Heart right ventricle (tissue), 16 donors: ENCODE measurements at regions not wholly inside any gene's neighbourhood (a gene's known extent, or its start where the extent isn't known, plus 50 kb on each side); places are given as distances from the start of the nearest gene placed in this dataset.
A peak's percentile ranks its signal among the peaks of the same experiment; 100 is the strongest.
"Not testable (repeated sequence)": the region's sequence is repeated elsewhere in the genome, so short reads cannot be mapped to it uniquely, and the experiment has no call there.

Source experiments
- ATAC-seq, 8 donors: fragments of 200-7000 bp; cut with Tn5 transposase; one replicate each; pipeline ENCODE4 v1.9.1; 2020; ENCODE audit warnings: mild to moderate bottlenecking in 8 of 8, moderate library complexity in 8 of 8, moderate number of reproducible peaks in 1 of 8
- DNase-seq, 2 donors: peaks; one replicate each; pipeline ENCODE4 v3.0.0-alpha.2; 2020
- H3K27ac ChIP-seq, 10 donors: fragments of 200-600 bp; sonication (generic) in 2 of 10; one replicate each; pipeline versions ENCODE4 v1.5.0 to v1.8.0; 2020 to 2022; ENCODE audit warnings: mild to moderate bottlenecking in 3 of 10
- H3K27me3 ChIP-seq, 7 donors: fragments of 200-600 bp; one replicate each; pipeline ENCODE4 v1.8.0; 2021 to 2022; ENCODE audit warnings: mild to moderate bottlenecking in 2 of 7
- H3K36me3 ChIP-seq, 9 donors: fragments of 200-600 bp; sonication (generic) in 1 of 9; one replicate each; pipeline versions ENCODE4 v1.5.0 to v1.8.0; 2020 to 2022; ENCODE audit warnings: mild to moderate bottlenecking in 2 of 9
- H3K4me1 ChIP-seq, 9 donors: fragments of 200-600 bp; sonication (generic) in 1 of 9; one replicate each; pipeline versions ENCODE4 v1.5.0 to v1.8.0; 2020 to 2022; ENCODE audit warnings: mild to moderate bottlenecking in 4 of 9
- H3K4me3 ChIP-seq, 10 donors: fragments of 200-600 bp; sonication (generic) in 2 of 10; one replicate each; pipeline versions ENCODE4 v1.5.0 to v1.8.0; 2020 to 2022; ENCODE audit warnings: mild to moderate bottlenecking in 7 of 10, moderate library complexity in 2 of 10
- H3K9me3 ChIP-seq, 11 donors: fragments of 200-600 bp in 10 of 11; sonication (generic) in 2 of 11; one replicate each; pipeline versions ENCODE4 v1.5.0 to v1.8.0; 2013 to 2022; ENCODE audit warnings: mild to moderate bottlenecking in 2 of 11, control low read depth in 1 of 11, moderate library complexity in 1 of 11
- WGBS, 2 donors: extraction: QIAGEN DNeasy Blood & Tissue Kit; methylation state at CpG; one replicate each; pipeline ENCODE4 v1.1.7; 2013; ENCODE audit warnings: inconsistent platforms in 1 of 2; 5-methylcytosine and 5-hydroxymethylcytosine counted together
- intact Hi-C, 10 donors: fragments of 100-400 bp; cut with DNase I; formaldehyde crosslinking; loops; one replicate each; pipeline versions ENCODE4 v1.11.1 to v1.14.2; 2022
- TF ChIP-seq, protein P1 (sequence below), 9 donors: fragments of 200-600 bp; sonication (generic) in 2 of 9; IDR thresholded peaks; one replicate each; pipeline versions ENCODE4 v1.5.0 to v1.8.0; 2021 to 2022; ENCODE audit warnings: antibody characterized with exemption in 9 of 9, mild to moderate bottlenecking in 5 of 9, moderate library complexity in 1 of 9
- donor health status: Arrhythmogenic right ventricular cardiomyopathy.
- donor health status: ischemic (EF 13 %, LVEDD 7.1; RV severe dilation, severe dysfunction).
- donor health status: healthy with polysubstance abuse.
- donor health status: DM: no; HTN: yes; CAD: no.
- donor health status: DM: no; HTN: no; CAD: no.
- donor health status: ischemic (EF 25% LVEDD 6.9; RV normal size, moderate dysfunction).
- donor health status: ischemic (EF 25% LVEDD 5.7; RV mildly dilated, moderate dysfunction).
- donor health status: healthy.
- donor health status: DM: yes; HTN: yes; CAD: no.
- donor health status: Ischemic cardiomyopathy.
- donor health status: ischemic (EF 35%, LVEDD 5.7; RV mildly dilated, moderate dysfunction).
- donor health status: nonischemic (EF 11% LVEDD 7.7; RV severe dilation, severe dysfunction).
- donor health status: DM: yes; HTN: yes; CAD: no.
- donor health status: PGD.
- donor health status: ischemic (EF 29% LVEDD 5.4; RV normal size, mild dysfunction).
- donor health status: nonischemic (EF 23%, LVEDD 6.1; RV moderate dilation, normal function).

- Histone ChIP-seq H3K4me3 (no peak overlapping the region), H3K9me3 (peaks cover 0 to 13% (median 0%) of the 10 kb centered on the region in 11 donors), H3K4me1 (peaks cover 0 to 20% (median 0%) of the 10 kb centered on the region in 9 donors), H3K27ac (no peak overlapping the region), H3K36me3 (no peaks in the 10 kb centered on the region), H3K27me3 (no peaks in the 10 kb centered on the region)
- TF ChIP-seq, protein P1, sequence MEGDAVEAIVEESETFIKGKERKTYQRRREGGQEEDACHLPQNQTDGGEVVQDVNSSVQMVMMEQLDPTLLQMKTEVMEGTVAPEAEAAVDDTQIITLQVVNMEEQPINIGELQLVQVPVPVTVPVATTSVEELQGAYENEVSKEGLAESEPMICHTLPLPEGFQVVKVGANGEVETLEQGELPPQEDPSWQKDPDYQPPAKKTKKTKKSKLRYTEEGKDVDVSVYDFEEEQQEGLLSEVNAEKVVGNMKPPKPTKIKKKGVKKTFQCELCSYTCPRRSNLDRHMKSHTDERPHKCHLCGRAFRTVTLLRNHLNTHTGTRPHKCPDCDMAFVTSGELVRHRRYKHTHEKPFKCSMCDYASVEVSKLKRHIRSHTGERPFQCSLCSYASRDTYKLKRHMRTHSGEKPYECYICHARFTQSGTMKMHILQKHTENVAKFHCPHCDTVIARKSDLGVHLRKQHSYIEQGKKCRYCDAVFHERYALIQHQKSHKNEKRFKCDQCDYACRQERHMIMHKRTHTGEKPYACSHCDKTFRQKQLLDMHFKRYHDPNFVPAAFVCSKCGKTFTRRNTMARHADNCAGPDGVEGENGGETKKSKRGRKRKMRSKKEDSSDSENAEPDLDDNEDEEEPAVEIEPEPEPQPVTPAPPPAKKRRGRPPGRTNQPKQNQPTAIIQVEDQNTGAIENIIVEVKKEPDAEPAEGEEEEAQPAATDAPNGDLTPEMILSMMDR (IDR thresholded peaks at IDR 0.05) = no peak
- ATAC-seq = no peak
- WGBS, 2 donors = 91 to 93% methylated on average over 8 of the region's 8 CpGs
- intact Hi-C loops = loop anchor here in 1 of 10 donors (10.0 kb wide), 1 partner anchor 110 kb away; the partner anchor contains the start of gene RHOU
- no peak for DNase-seq
These were observed 109.8 kb downstream of the RHOU start for GRCh38 chr1:228845101-228845500.

- intact Hi-C loops = loop anchor here in 1 of 10 donors (10.0 kb wide), 1 partner anchor 112 kb away; the partner anchor contains the start of gene RHOU
- ATAC-seq (no peak), DNase-seq (no peak)
- Histone ChIP-seq H3K27ac (no peak overlapping the region), H3K27me3 (no peaks in the 10 kb centered on the region), H3K36me3 (no peaks in the 10 kb centered on the region), H3K4me3 (no peak overlapping the region), H3K4me1 (peaks cover 0 to 29% (median 0%) of the 10 kb centered on the region in 9 donors), H3K9me3 (peaks cover 0 to 13% (median 0%) of the 10 kb centered on the region in 11 donors)
- WGBS, 2 donors = 98 to 100% methylated on average over 1 of the region's 1 CpG
- TF ChIP-seq, protein P1 (IDR thresholded peaks at IDR 0.05) = no peak
These were observed 111.7 kb downstream of the RHOU start for GRCh38 chr1:228846952-228847351.

- H3K4me3 ChIP-seq, H3K27ac ChIP-seq, H3K36me3 ChIP-seq, ATAC-seq, DNase-seq, H3K27me3 ChIP-seq: not testable (repeated sequence)
- peaks cover 0 to 12% (median 0%) of the 10 kb centered on the region in 11 donors for H3K9me3 ChIP-seq
- intact Hi-C loops = loop anchor here in 1 of 10 donors (10.0 kb wide), 1 partner anchor 113 kb away; the partner anchor contains the start of gene RHOU
- 97 to 99% methylated on average over 2 of the region's 2 CpGs for WGBS, 2 donors
- H3K4me1 ChIP-seq = peaks cover 0 to 25% (median 0%) of the 10 kb centered on the region in 9 donors
These were observed 112.2 kb downstream of the RHOU start for GRCh38 chr1:228847451-228847850.

DNA sequence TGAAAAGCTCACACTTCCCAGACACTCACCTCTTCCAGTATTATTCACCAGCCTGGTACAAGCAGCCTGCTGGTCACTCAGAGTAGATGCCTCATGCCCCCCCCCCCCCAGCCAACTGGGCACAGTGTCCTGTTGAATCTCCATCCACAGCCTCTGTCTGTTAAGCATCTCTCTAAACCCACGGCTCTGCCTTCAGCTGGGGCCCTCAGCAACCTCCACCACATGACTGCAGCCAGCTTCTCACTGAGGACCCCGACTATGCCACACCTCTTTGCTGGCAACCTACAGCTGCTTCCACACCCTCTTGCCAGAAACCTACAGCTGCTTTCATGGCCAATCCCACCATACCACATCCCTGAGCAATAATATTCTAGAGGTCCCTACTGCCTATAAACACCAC, 113.1 kb downstream of the RHOU start:
- DNase-seq (no peak), ATAC-seq (no peak)
- Histone ChIP-seq H3K27ac (no peak overlapping the region), H3K36me3 (no peaks in the 10 kb centered on the region), H3K9me3 (peaks cover 0 to 3% (median 0%) of the 10 kb centered on the region in 11 donors), H3K4me3 (no peak overlapping the region), H3K27me3 (no peaks in the 10 kb centered on the region), H3K4me1 (peaks cover 0 to 25% (median 0%) of the 10 kb centered on the region in 9 donors)
- intact Hi-C loops = loop anchor here in 1 of 10 donors (10.0 kb wide), 1 partner anchor 114 kb away; the partner anchor contains the start of gene RHOU
- 33 to 49% methylated on average over 2 of the region's 2 CpGs for WGBS, 2 donors
- TF ChIP-seq, protein P1 (IDR thresholded peaks at IDR 0.05) = no peak

DNA sequence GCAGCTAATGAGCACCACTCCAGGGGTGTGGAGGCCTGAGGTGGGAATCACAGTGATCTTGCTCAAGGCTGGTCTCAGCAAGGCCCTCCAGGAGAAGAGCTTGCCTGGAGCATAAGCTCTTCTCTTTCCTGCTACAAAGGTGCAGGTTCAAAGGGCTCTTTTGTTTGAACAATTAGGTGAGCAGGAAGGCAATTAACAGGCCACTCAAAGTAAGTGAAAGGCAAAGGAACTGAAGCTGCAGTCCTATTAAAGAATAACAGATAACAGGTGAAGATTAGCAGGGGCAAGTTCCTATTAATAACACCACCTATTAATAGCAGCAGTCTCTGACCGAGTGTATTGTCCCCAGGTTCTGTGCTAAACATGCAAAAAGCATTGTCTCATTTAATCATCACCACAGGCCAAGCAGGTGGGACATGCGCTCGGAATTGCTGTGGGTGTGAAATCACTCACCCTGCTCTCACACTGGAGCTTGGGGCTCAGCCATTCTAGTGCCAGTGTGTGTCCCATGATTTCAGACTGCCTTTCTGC, 113.8 kb downstream of the RHOU start:
- H3K4me3 ChIP-seq = no peak overlapping the region
- H3K9me3 ChIP-seq = no peaks in the 10 kb centered on the region
- H3K36me3 ChIP-seq = no peaks in the 10 kb centered on the region
- DNase-seq = no peak
- 60 to 61% methylated on average over 3 of the region's 3 CpGs for WGBS, 2 donors
- ATAC-seq = peak in 3 of 8 donors; percentile 39 to 53 (median 44)
- H3K4me1 ChIP-seq = peaks cover 0 to 25% (median 0%) of the 10 kb centered on the region in 9 donors
- no peak overlapping the region for H3K27ac ChIP-seq
- intact Hi-C loops = loop anchor here in 1 of 10 donors (10.0 kb wide), 1 partner anchor 114 kb away; the partner anchor contains the start of gene RHOU
- TF ChIP-seq, protein P1 (IDR thresholded peaks at IDR 0.05) = no peak
- no peaks in the 10 kb centered on the region for H3K27me3 ChIP-seq
